Kidney (tissue), 13 donors: ENCODE measurements at regions not wholly inside any gene's neighbourhood (a gene's known extent, or its start where the extent isn't known, plus 50 kb on each side); places are given as distances from the start of the nearest gene placed in this dataset.

ENCODE experiments used
- DNase-seq, 5 donors: peaks; one replicate each; pipeline ENCODE4 v3.0.0-alpha.2; 2013 to 2020
- FAIRE-seq: peaks from 2 replicates; lab custom pipeline; 2012; peaks lifted over from hg19 to GRCh38; lab: Jason Lieb, UNC
- H3K27ac ChIP-seq, 2 donors: one replicate each; pipeline ENCODE4 v1.7.0; 2013; ENCODE audit warnings: low read depth in 2 of 2, low read length in 2 of 2, inconsistent platforms in 1 of 2
- H3K27me3 ChIP-seq: one replicate; pipeline ENCODE4 v1.7.1; 2013; ENCODE audit warnings: low read length, inconsistent platforms; ENCODE audit not compliant: control insufficient read depth, insufficient read depth
- H3K36me3 ChIP-seq, 3 donors: one replicate each; pipeline versions ENCODE4 v1.7.0 to v1.7.1; 2013; ENCODE audit warnings: low read length in 3 of 3, control low read depth in 1 of 3, inconsistent platforms in 1 of 3; ENCODE audit not compliant: insufficient read depth in 3 of 3, control insufficient read depth in 2 of 3
- H3K4me1 ChIP-seq, 3 donors: one replicate each; pipeline versions ENCODE4 v1.7.0 to v1.7.1; 2013; ENCODE audit warnings: low read length in 3 of 3, inconsistent platforms in 1 of 3, low read depth in 1 of 3; ENCODE audit not compliant: control insufficient read depth in 2 of 3, insufficient read depth in 2 of 3
- H3K4me3 ChIP-seq, 3 donors: one replicate each; pipeline versions ENCODE4 v1.7.0 to v1.8.1; 2013; ENCODE audit warnings: low read length in 3 of 3, control low read depth in 1 of 3, inconsistent platforms in 1 of 3
- H3K9ac ChIP-seq, 3 donors: one replicate each; pipeline versions ENCODE4 v1.7.0 to v1.7.1; 2013; ENCODE audit warnings: low read length in 3 of 3, control low read depth in 1 of 3, inconsistent platforms in 1 of 3
- H3K9me3 ChIP-seq, 3 donors: one replicate each; pipeline versions ENCODE4 v1.7.0 to v1.7.1; 2013; ENCODE audit warnings: low read length in 3 of 3, control low read depth in 1 of 3, inconsistent platforms in 1 of 3; ENCODE audit not compliant: control insufficient read depth in 2 of 3, insufficient read depth in 1 of 3
- intact Hi-C: fragments of 100-400 bp; cut with DNase I; formaldehyde crosslinking; loops from one replicate; pipeline ENCODE4 v1.11.1; 2022
- TF ChIP-seq, protein P1 (sequence below): IDR thresholded peaks from 3 replicates; pipeline ENCODE4 v1.5.1; 2012; ENCODE audit warnings: mild to moderate bottlenecking, moderate library complexity, borderline replicate concordance; ENCODE audit not compliant: insufficient read depth; ENCODE audit errors: extremely low read depth
- donor health status: control.
- donor health status: control.
- donor health status: control.
- donor health status: control.
- donor health status: control.
- donor health status: DM: yes; HTN: yes; CAD: no.
- donor health status: Normal renal cell carcinoma (clear cell type).

DNA sequence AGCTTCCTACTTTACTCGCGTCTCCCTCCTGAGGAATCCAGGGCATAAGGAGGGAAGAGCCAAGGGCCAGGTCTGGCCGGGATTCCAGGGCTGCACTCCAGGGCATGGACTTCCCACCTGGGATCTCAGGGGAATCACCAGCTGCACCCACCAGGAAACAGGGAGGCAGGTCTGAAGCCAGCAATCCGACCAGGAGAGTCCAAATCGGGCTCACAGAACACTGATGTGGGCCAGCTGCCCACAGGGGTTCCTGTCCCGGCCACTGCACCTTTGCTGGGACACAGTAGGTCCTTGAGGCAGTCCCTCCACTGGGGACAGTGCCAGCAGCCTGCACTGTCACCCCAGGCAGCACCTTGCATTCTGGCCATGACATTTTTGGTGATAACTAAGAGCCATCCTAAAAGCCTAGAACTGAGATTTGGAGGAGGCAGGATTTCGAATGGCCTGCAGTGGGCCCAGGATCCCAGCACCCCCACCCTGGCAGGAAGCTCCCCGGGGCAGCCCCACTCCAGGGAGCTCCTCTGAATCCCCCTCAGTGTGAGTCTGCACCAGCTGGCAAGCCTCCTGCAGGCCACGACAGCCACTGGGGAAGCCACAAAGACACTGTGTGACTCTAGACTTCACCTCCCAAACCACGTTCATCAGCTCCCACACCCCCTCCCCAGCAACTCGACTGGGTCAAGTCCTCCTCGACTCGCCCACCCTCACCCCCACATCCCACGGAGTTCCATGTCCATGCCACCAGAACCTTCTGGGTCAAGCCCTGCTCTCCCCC is 71.5 kb upstream of the PPP2R2D start:
- H3K9me3 ChIP-seq: no peaks in the 10 kb centered on the region
- intact Hi-C loops: no loop called here
- no peaks in the 10 kb centered on the region for H3K36me3 ChIP-seq
- H3K27ac ChIP-seq: no peak overlapping the region
- TF ChIP-seq, protein P1, sequence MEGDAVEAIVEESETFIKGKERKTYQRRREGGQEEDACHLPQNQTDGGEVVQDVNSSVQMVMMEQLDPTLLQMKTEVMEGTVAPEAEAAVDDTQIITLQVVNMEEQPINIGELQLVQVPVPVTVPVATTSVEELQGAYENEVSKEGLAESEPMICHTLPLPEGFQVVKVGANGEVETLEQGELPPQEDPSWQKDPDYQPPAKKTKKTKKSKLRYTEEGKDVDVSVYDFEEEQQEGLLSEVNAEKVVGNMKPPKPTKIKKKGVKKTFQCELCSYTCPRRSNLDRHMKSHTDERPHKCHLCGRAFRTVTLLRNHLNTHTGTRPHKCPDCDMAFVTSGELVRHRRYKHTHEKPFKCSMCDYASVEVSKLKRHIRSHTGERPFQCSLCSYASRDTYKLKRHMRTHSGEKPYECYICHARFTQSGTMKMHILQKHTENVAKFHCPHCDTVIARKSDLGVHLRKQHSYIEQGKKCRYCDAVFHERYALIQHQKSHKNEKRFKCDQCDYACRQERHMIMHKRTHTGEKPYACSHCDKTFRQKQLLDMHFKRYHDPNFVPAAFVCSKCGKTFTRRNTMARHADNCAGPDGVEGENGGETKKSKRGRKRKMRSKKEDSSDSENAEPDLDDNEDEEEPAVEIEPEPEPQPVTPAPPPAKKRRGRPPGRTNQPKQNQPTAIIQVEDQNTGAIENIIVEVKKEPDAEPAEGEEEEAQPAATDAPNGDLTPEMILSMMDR: no peak
- no peak overlapping the region for H3K9ac ChIP-seq
- DNase-seq: peak in 2 of 5 donors; percentile 27 to 53
- no peak for FAIRE-seq
- no peaks in the 10 kb centered on the region for H3K4me1 ChIP-seq
- H3K4me3 ChIP-seq: no peak overlapping the region
- H3K27me3 ChIP-seq: no peaks in the 10 kb centered on the region

DNA sequence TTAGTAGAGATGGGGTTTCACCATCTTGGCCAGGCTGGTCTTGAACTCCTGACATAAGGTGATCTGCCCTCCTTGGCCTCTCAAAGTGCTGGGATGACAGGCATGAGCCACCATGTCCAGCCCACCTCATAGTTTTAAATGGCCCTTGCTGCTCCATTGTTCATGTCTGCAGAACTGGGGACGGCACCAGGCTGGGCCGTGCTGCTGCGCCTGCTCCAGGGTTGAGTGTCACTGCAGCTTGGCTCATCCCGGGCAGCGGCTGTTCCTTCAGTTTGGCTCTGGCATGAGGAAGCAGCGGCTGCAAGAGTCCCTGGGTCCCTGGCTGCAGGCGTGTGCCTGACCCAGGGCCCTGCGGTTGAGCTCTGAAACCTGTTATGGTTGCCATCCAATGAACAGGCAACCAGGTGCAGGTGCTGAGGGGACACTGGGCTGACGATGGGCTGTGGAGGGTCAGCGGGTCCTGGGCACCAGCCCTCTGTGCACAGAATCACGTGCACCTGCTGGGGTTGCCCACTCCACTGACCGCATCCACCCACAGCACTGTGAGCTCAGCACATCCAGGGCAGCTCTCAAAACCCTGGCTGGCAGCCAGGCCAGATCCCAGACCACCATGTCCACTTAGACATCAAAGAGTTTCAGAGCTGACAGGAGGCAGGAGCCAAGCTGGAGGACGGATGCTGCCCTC is 70.2 kb upstream of the PPP2R2D start:
- Histone ChIP-seq H3K9me3 (peaks cover 0 to 4% (median 2%) of the 10 kb centered on the region in 3 donors), H3K27ac (no peak overlapping the region), H3K36me3 (no peaks in the 10 kb centered on the region), H3K4me3 (no peak overlapping the region), H3K9ac (no peak overlapping the region), H3K27me3 (no peaks in the 10 kb centered on the region), H3K4me1 (no peaks in the 10 kb centered on the region)
- TF ChIP-seq, protein P1: no peak
- FAIRE-seq (no peak), DNase-seq (peak in 2 of 5 donors; percentile 26 to 53)
- intact Hi-C loops: no loop called here

DNA sequence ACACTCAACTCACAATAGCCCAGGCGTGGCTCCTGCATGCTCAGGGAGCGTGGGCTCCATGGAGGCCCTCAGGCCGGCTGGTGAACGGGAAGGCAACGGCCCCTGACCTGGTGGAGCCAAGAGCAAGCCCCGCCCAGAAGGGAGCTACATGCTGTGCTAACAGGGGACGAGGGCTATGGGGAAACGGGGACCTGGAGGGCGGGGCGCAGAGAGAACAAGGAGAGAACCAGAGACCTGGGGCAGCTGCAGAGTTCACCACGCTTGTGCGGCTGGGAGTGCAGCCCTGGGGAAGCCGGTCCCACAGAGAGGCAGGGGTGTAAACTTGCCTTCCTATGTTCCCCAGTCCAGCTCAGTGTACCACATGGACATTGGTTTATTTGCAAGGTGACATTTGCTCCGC is 69.2 kb upstream of the PPP2R2D start:
- Histone ChIP-seq H3K9me3 (peaks cover 0 to 4% (median 2%) of the 10 kb centered on the region in 3 donors), H3K9ac (no peak overlapping the region), H3K27me3 (no peaks in the 10 kb centered on the region), H3K27ac (no peak overlapping the region), H3K36me3 (no peaks in the 10 kb centered on the region), H3K4me1 (no peaks in the 10 kb centered on the region), H3K4me3 (no peak overlapping the region)
- TF ChIP-seq, protein P1: no peak
- DNase-seq: peak in 2 of 5 donors; percentile 30 to 43
- FAIRE-seq: no peak
- intact Hi-C loops: no loop called here
